ENCODE measurements at regions not wholly inside any gene's neighbourhood (a gene's known extent, or its start where the extent isn't known, plus 50 kb on each side); places are given as distances from the start of the nearest gene placed in this dataset.
A peak's percentile ranks its signal among the peaks of the same experiment; 100 is the strongest.
"Not testable (repeated sequence)": the region's sequence is repeated elsewhere in the genome, so short reads cannot be mapped to it uniquely, and the experiment has no call there.

GRCh38 chr1:245023222-245023621, 131.6 kb upstream of the KIF26B start:
- no peak for DNase-seq

- no peak for DNase-seq
Observed at GRCh38 chr1:245019910-245020486, 134.8 kb upstream of the KIF26B start.

GRCh38 chr1:245016700-245017099, 138.1 kb upstream of the KIF26B start:
- DNase-seq, result no peak

- DNase-seq, result no peak
Observed at GRCh38 chr1:245015031-245015430, 139.8 kb upstream of the KIF26B start.

- no peak for DNase-seq
Observed at GRCh38 chr1:245014247-245015029, 140.3 kb upstream of the KIF26B start.

- no peak for DNase-seq
Observed at GRCh38 chr1:245010018-245010614, 144.7 kb upstream of the KIF26B start.

GRCh38 chr1:245008761-245009160, 144.4 kb upstream of the HNRNPU start:
- no peak for DNase-seq

GRCh38 chr1:245007852-245008251, 143.5 kb upstream of the HNRNPU start:
- DNase-seq, result no peak

GRCh38 chr1:245003246-245003645, 138.9 kb upstream of the HNRNPU start:
- no peak for DNase-seq

- DNase-seq, result no peak
Observed at GRCh38 chr1:245001252-245001651, 136.9 kb upstream of the HNRNPU start.

- DNase-seq, result no peak
Observed at GRCh38 chr1:245000872-245001188, 136.5 kb upstream of the HNRNPU start.

- not testable (repeated sequence) for DNase-seq
Observed at GRCh38 chr1:244999644-245000043, 135.3 kb upstream of the HNRNPU start.

- DNase-seq, result no peak
Observed at GRCh38 chr1:244998717-244999346, 134.5 kb upstream of the HNRNPU start.

GRCh38 chr1:244995602-244996400, 131.5 kb upstream of the HNRNPU start:
- DNase-seq, result no peak

- no peak for DNase-seq
Observed at GRCh38 chr1:244992833-244993232, 128.5 kb upstream of the HNRNPU start.

- no peak for DNase-seq
Observed at GRCh38 chr1:244989813-244990212, 125.5 kb upstream of the HNRNPU start.

GRCh38 chr1:244988521-244988920, 124.2 kb upstream of the HNRNPU start:
- no peak for DNase-seq

- no peak for DNase-seq
Observed at GRCh38 chr1:244980605-244981004, 116.3 kb upstream of the HNRNPU start.

- DNase-seq, result no peak
Observed at GRCh38 chr1:244974550-244974949, 110.2 kb upstream of the HNRNPU start.

- DNase-seq, result no peak
Observed at GRCh38 chr1:244974106-244974505, 109.8 kb upstream of the HNRNPU start.

- no peak for DNase-seq
Observed at GRCh38 chr1:244971552-244972216, 107.3 kb upstream of the HNRNPU start.

- peak; percentile 94 for DNase-seq
Observed at GRCh38 chr1:244970744-244971551, 106.6 kb upstream of the HNRNPU start.
